ENCODE measurements at regions not wholly inside any gene's neighbourhood (a gene's known extent, or its start where the extent isn't known, plus 50 kb on each side); places are given as distances from the start of the nearest gene placed in this dataset.

DNA sequence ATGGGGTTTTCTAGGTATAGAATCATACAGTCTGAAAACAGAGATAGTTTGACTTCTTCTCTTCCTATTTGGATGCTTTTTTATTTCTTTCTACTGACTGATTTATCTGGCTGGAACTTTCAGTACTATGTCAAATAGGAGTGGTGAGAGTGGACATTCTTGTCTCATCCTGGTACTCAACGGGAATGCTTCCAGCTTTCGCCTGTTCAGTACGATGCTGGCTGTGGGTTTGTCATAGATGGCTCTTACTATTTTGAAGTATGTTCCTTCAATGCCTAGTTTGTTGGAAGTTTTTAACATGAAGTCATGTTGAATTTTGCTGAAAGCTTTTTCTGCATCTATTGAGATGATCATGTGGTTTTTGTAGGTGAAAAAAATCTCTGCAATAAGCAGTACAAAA, 730.4 kb downstream of the PLCL1 start:
- no peak overlapping the region for H2AFZ ChIP-seq (ENCODE audit: low read length)
- TF ChIP-seq, protein P1, sequence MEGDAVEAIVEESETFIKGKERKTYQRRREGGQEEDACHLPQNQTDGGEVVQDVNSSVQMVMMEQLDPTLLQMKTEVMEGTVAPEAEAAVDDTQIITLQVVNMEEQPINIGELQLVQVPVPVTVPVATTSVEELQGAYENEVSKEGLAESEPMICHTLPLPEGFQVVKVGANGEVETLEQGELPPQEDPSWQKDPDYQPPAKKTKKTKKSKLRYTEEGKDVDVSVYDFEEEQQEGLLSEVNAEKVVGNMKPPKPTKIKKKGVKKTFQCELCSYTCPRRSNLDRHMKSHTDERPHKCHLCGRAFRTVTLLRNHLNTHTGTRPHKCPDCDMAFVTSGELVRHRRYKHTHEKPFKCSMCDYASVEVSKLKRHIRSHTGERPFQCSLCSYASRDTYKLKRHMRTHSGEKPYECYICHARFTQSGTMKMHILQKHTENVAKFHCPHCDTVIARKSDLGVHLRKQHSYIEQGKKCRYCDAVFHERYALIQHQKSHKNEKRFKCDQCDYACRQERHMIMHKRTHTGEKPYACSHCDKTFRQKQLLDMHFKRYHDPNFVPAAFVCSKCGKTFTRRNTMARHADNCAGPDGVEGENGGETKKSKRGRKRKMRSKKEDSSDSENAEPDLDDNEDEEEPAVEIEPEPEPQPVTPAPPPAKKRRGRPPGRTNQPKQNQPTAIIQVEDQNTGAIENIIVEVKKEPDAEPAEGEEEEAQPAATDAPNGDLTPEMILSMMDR (IDR thresholded peaks at IDR 0.05; ENCODE audit: low read length) = no peak
- no peak overlapping the region for H3K9ac ChIP-seq (ENCODE audit: low read length)
- no peaks in the 10 kb centered on the region for H4K20me1 ChIP-seq (ENCODE audit: insufficient read depth, low read length)
- no peaks in the 10 kb centered on the region for H3K27me3 ChIP-seq (replicated peaks; ENCODE audit: insufficient read depth, low read length)
- no peaks in the 10 kb centered on the region for H3K9me2 ChIP-seq (replicated peaks; ENCODE audit: insufficient read depth, low read length)
- no peak overlapping the region for H3K4me2 ChIP-seq (ENCODE audit: low read depth, low read length)
- H3K36me3 ChIP-seq (replicated peaks; ENCODE audit: insufficient read depth, low read length) = no peaks in the 10 kb centered on the region
- H3K27ac ChIP-seq (ENCODE audit: low read length) = no peak overlapping the region
- H3K9me3 ChIP-seq (replicated peaks; ENCODE audit: insufficient read depth, low read length) = no peaks in the 10 kb centered on the region
- H3K79me2 ChIP-seq (ENCODE audit: low read length) = no peaks in the 10 kb centered on the region
- no peak overlapping the region for H3K4me3 ChIP-seq (ENCODE audit: low read length)
- DNase-seq = no peak
- no peaks in the 10 kb centered on the region for H3K4me1 ChIP-seq (ENCODE audit: low read length)
- no peaks in the 10 kb centered on the region for H3F3A ChIP-seq (ENCODE audit: insufficient read depth, low read length)

DNA sequence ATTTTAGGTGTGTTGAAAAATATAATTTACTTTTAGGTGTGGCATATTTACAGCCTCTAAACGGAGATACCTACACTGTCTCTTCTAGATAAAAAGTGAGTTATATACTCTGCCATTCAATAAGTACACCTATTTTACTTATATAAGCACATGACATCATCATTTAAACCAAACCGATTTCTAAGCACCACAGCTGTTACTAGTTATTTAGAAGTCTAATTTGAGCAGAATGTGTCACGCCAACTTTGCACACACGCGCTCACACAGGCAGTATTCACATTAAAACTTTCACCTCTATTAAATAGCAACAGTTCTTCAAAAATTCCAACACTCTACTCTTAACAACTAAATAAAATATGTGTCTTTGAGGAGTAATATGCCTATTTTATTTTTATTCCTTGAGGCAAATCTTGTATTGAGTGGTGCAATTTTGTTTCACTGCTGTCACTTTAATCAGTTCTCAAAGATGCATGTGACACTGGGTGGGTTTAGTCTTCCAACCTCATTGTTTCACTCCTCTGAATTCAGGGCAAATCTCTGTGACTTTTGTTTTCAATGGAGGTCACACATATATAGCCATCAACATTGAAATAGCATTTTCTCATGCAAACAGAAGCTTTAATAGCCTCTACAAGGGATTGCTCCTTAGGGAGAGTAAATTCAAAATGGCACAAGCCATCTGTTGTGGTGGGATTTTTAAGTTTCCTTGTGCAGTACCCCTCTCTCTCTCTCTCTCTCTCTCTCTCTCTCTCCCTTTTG, 721.0 kb downstream of the PLCL1 start:
- Histone ChIP-seq H2AFZ (ENCODE audit: low read length) (no peak overlapping the region), H3K4me2 (ENCODE audit: low read depth, low read length) (no peak overlapping the region), H3K9ac (ENCODE audit: low read length) (no peak overlapping the region), H3K4me3 (ENCODE audit: low read length) (no peak overlapping the region), H4K20me1 (ENCODE audit: insufficient read depth, low read length) (no peaks in the 10 kb centered on the region), H3K4me1 (ENCODE audit: low read length) (no peaks in the 10 kb centered on the region), H3K79me2 (ENCODE audit: low read length) (no peaks in the 10 kb centered on the region), H3K36me3 (replicated peaks; ENCODE audit: insufficient read depth, low read length) (no peaks in the 10 kb centered on the region), H3K9me2 (replicated peaks; ENCODE audit: insufficient read depth, low read length) (no peaks in the 10 kb centered on the region), H3K27me3 (replicated peaks; ENCODE audit: insufficient read depth, low read length) (no peaks in the 10 kb centered on the region), H3F3A (ENCODE audit: insufficient read depth, low read length) (no peaks in the 10 kb centered on the region), H3K9me3 (replicated peaks; ENCODE audit: insufficient read depth, low read length) (no peaks in the 10 kb centered on the region), H3K27ac (ENCODE audit: low read length) (no peak overlapping the region)
- no peak for DNase-seq
- TF ChIP-seq, protein P1 (IDR thresholded peaks at IDR 0.05; ENCODE audit: low read length) = no peak
- TF ChIP-seq EZH2 (optimal IDR thresholded peaks at IDR 0.05; ENCODE audit: low read depth, low read length) (no peak), EZH2phosphoT487 (IDR thresholded peaks at IDR 0.05; ENCODE audit: low read length) (no peak)

DNA sequence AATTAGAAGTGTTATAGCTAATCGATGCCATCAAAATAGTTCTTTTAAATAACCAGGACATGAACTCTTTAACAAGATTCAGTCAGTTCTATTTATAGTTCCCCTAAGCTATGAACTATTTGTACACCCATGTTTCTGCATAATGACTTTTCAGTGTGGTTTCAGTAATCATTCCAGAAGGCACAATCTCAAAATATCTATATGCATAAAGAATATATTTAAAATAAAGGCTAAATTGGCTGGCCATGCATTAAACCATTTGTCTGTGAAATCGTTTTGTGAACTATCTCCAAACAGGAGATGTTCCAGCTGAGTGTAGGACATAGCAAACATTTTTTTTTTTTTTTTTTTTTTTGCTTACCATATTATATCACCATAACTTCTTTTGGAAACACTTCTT, 719.3 kb downstream of the PLCL1 start:
- Histone ChIP-seq H3K9me3 (replicated peaks; ENCODE audit: insufficient read depth, low read length) (no peaks in the 10 kb centered on the region), H3K9me2 (replicated peaks; ENCODE audit: insufficient read depth, low read length) (no peaks in the 10 kb centered on the region), H3K36me3 (replicated peaks; ENCODE audit: insufficient read depth, low read length) (no peaks in the 10 kb centered on the region), H3K27ac (ENCODE audit: low read length) (no peak overlapping the region), H4K20me1 (ENCODE audit: insufficient read depth, low read length) (no peaks in the 10 kb centered on the region), H3K4me2 (ENCODE audit: low read depth, low read length) (no peak overlapping the region), H3K4me3 (ENCODE audit: low read length) (no peak overlapping the region), H3K4me1 (ENCODE audit: low read length) (no peaks in the 10 kb centered on the region), H3F3A (ENCODE audit: insufficient read depth, low read length) (no peaks in the 10 kb centered on the region), H3K9ac (ENCODE audit: low read length) (no peak overlapping the region), H3K79me2 (ENCODE audit: low read length) (no peaks in the 10 kb centered on the region), H3K27me3 (replicated peaks; ENCODE audit: insufficient read depth, low read length) (no peaks in the 10 kb centered on the region), H2AFZ (ENCODE audit: low read length) (no peak overlapping the region)
- DNase-seq = no peak
- TF ChIP-seq, protein P1 (IDR thresholded peaks at IDR 0.05; ENCODE audit: low read length) = no peak
- TF ChIP-seq EZH2 (optimal IDR thresholded peaks at IDR 0.05; ENCODE audit: low read depth, low read length) = no peak
- no peak for TF ChIP-seq EZH2phosphoT487 (IDR thresholded peaks at IDR 0.05; ENCODE audit: low read length)
